ENCODE measurements at regions not wholly inside any gene's neighbourhood (a gene's known extent, or its start where the extent isn't known, plus 50 kb on each side); places are given as distances from the start of the nearest gene placed in this dataset.

DNA sequence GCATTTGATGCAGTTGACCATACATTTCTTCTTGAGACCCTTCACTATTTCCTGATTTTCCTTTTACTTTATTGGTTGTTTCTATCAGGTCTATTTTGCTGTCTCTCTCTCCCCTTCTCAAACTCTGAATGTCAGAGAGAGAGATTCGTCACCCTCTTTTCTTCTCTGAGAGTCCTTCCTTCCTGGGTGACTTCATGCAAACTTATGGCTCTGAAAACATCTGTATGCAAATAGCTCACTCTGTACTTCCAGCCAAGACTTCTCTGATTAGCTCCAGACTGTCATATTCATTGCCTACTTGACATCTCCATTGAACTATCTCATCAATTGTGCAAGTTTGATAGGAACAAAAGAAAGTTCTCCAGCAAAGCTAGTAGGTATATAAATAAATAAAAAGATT lies 191.7 kb upstream of the KLF6 start:
- Histone ChIP-seq H3K27ac (ENCODE audit: insufficient read depth, low read depth, low read length) (no peak overlapping the region), H3K9me1 (replicated peaks; ENCODE audit: control insufficient read depth, extremely low read depth, insufficient read depth, low read length) (no peaks in the 10 kb centered on the region), H3K79me2 (ENCODE audit: control insufficient read depth, insufficient read depth, low read length) (no peaks in the 10 kb centered on the region), H3K4me3 (replicated peaks in 1 of 3; ENCODE audit: insufficient read depth in 1 of 3, low read depth in 1 of 3, low read length in 3 of 3) (no peak overlapping the region), H3K4me2 (ENCODE audit: insufficient read depth, low read length) (no peak overlapping the region), H2AFZ (ENCODE audit: low read depth, low read length) (no peak overlapping the region), H3K36me3 (ENCODE audit: control insufficient read depth in 2 of 2, extremely low read depth in 1 of 2, insufficient read depth in 2 of 2, low read length in 2 of 2) (no peaks in the 10 kb centered on the region), H3K4me1 (ENCODE audit: control insufficient read depth, extremely low read depth, insufficient read depth, low read length) (peaks cover 6% of the 10 kb centered on the region), H3K27me3 (ENCODE audit: control insufficient read depth in 2 of 2, insufficient read depth in 2 of 2, low read length in 2 of 2) (no peaks in the 10 kb centered on the region), H3K9ac (replicated peaks; ENCODE audit: extremely low read depth, insufficient read depth, low read length) (no peak overlapping the region), H4K20me1 (replicated peaks; ENCODE audit: control insufficient read depth, extremely low read depth, insufficient read depth, low read length) (no peaks in the 10 kb centered on the region), H3K9me3 (replicated peaks; ENCODE audit: control insufficient read depth, insufficient read depth, low read length) (no peaks in the 10 kb centered on the region)
- no TSS peak for BruUV-seq (replicated peaks)
- TF ChIP-seq MYC (IDR thresholded peaks at IDR 0.05; ENCODE audit: low read depth, low read length) (no peak), JUN (IDR thresholded peaks at IDR 0.05; ENCODE audit: borderline replicate concordance, insufficient read depth, insufficient read length, low read depth) (no peak), EZH2 (IDR thresholded peaks at IDR 0.05; ENCODE audit: borderline replicate concordance, low read depth, low read length, severe bottlenecking) (no peak), FOS (IDR thresholded peaks at IDR 0.05; ENCODE audit: borderline replicate concordance, insufficient read depth, low read length) (no peak), POLR2A (IDR thresholded peaks at IDR 0.05; ENCODE audit: low read depth, low read length) (no peak), GATA2 (IDR thresholded peaks at IDR 0.05; ENCODE audit: insufficient read depth, insufficient read length, low read depth, low read length) (no peak), POLR2AphosphoS5 (IDR thresholded peaks at IDR 0.05; ENCODE audit: insufficient read depth, low read depth, low read length) (no peak)
- TF ChIP-seq, protein P1, sequence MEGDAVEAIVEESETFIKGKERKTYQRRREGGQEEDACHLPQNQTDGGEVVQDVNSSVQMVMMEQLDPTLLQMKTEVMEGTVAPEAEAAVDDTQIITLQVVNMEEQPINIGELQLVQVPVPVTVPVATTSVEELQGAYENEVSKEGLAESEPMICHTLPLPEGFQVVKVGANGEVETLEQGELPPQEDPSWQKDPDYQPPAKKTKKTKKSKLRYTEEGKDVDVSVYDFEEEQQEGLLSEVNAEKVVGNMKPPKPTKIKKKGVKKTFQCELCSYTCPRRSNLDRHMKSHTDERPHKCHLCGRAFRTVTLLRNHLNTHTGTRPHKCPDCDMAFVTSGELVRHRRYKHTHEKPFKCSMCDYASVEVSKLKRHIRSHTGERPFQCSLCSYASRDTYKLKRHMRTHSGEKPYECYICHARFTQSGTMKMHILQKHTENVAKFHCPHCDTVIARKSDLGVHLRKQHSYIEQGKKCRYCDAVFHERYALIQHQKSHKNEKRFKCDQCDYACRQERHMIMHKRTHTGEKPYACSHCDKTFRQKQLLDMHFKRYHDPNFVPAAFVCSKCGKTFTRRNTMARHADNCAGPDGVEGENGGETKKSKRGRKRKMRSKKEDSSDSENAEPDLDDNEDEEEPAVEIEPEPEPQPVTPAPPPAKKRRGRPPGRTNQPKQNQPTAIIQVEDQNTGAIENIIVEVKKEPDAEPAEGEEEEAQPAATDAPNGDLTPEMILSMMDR (IDR thresholded peaks at IDR 0.05; ENCODE audit: extremely low read depth in 1 of 2, insufficient read depth in 1 of 2, low read depth in 1 of 2, low read length in 2 of 2) = no peak
- TF ChIP-seq, protein P2, sequence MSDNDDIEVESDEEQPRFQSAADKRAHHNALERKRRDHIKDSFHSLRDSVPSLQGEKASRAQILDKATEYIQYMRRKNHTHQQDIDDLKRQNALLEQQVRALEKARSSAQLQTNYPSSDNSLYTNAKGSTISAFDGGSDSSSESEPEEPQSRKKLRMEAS (IDR thresholded peaks at IDR 0.05; ENCODE audit: insufficient read depth, insufficient read length) = no peak
- ChIA-PET CTCF (interaction anchor here (1.5 kb wide), 1 partner anchor 21 kb away, joined by 3 read pairs; no protein-coding TSS in a partner anchor), POLR2A (no interaction called here)
- DNase-seq (ENCODE audit: low read depth, low spot score) (no peak), FAIRE-seq (no peak)
- intact Hi-C loops (cut with micrococcal nuclease) (no loop called here), dilution Hi-C loops (cut with MboI; ENCODE audit: extremely low pct_ligation_motif_present, low sequenced_read_pairs) (no loop called here)
